H1 (cell line): ENCODE measurements at regions not wholly inside any gene's neighbourhood (a gene's known extent, or its start where the extent isn't known, plus 50 kb on each side); places are given as distances from the start of the nearest gene placed in this dataset.
A peak's percentile ranks its signal among the peaks of the same experiment; 100 is the strongest.

ENCODE experiments used
- CTCF ChIA-PET: fragments of 300-600 bp; sonication (Branson Sonifier 250); formaldehyde crosslinking; loops from one replicate; lab custom pipeline; 2021; ENCODE audit not compliant: partially characterized antibody; lab: Charles Lee
- POLR2A ChIA-PET: fragments of 300-600 bp; sonication (Branson Sonifier 250); formaldehyde crosslinking; loops from one replicate; lab custom pipeline; 2021; ENCODE audit warnings: inconsistent platforms; ENCODE audit not compliant: partially characterized antibody; lab: Charles Lee
- DNase-seq, 2 experiments: peaks; one replicate each; pipeline versions ENCODE4 v3.0.0 to v3.0.0-alpha.2; 2010 to 2022; ENCODE audit warnings: low spot score in 2 of 2, low read depth in 1 of 2, mixed read lengths in 1 of 2
- FAIRE-seq: peaks from 2 replicates; lab custom pipeline; 2011; peaks lifted over from hg19 to GRCh38; lab: Jason Lieb, UNC
- H2AFZ ChIP-seq: 2 replicates; pipeline ENCODE4 v1.8.1; 2012; ENCODE audit warnings: low read length, inconsistent platforms
- H2AK5ac ChIP-seq: 2 replicates; pipeline ENCODE4 v1.6.1; 2013; ENCODE audit warnings: low read depth, low read length
- H2BK120ac ChIP-seq: replicated peaks from 2 replicates; pipeline ENCODE3; 2013; ENCODE audit warnings: low read depth, low read length, inconsistent platforms
- H2BK12ac ChIP-seq: 2 replicates; pipeline ENCODE4 v1.6.1; 2013; ENCODE audit warnings: low read depth, low read length
- H2BK15ac ChIP-seq: 2 replicates; pipeline ENCODE4 v1.6.1; 2013; ENCODE audit warnings: low read length
- H2BK20ac ChIP-seq: 2 replicates; pipeline ENCODE4 v1.6.1; 2013; ENCODE audit warnings: low read length
- H2BK5ac ChIP-seq: 2 replicates; pipeline ENCODE4 v1.6.1; 2013; ENCODE audit warnings: low read depth, low read length
- H3K14ac ChIP-seq: 2 replicates; pipeline ENCODE4 v1.6.1; 2013; ENCODE audit warnings: inconsistent platforms; ENCODE audit not compliant: insufficient read length
- H3K18ac ChIP-seq: 2 replicates; pipeline ENCODE4 v1.6.1; 2013; ENCODE audit warnings: low read length; ENCODE audit errors: extremely low read depth
- H3K23ac ChIP-seq: 2 replicates; pipeline ENCODE4 v1.6.1; 2013; ENCODE audit warnings: inconsistent platforms; ENCODE audit not compliant: insufficient read length
- H3K23me2 ChIP-seq: 2 replicates; pipeline ENCODE4 v1.6.1; 2013; ENCODE audit warnings: low read depth, low read length
- H3K27ac ChIP-seq: 2 replicates; pipeline ENCODE4 v1.6.1; 2011; ENCODE audit warnings: low read depth, low read length, inconsistent platforms
- H3K27me3 ChIP-seq, 4 experiments: replicated peaks in 1 of 4; 1 replicate in 1 of 4; 2 replicates in 3 of 4; pipeline versions ENCODE4 v1.6.1 to v1.8.1; 2011 to 2013; ENCODE audit warnings: low read length in 3 of 4, mild to moderate bottlenecking in 3 of 4, inconsistent platforms in 2 of 4, mixed read lengths in 2 of 4, moderate library complexity in 1 of 4; ENCODE audit not compliant: control insufficient read depth in 3 of 4, insufficient read depth in 3 of 4; ENCODE audit errors: extremely low read depth in 1 of 4
- H3K36me3 ChIP-seq, 4 experiments: 2 replicates each; pipeline versions ENCODE4 v1.6.1 to v1.8.1; 2011 to 2013; ENCODE audit warnings: mild to moderate bottlenecking in 4 of 4, low read length in 3 of 4, moderate library complexity in 2 of 4, control low read depth in 1 of 4, inconsistent platforms in 1 of 4; ENCODE audit not compliant: insufficient read depth in 4 of 4, control insufficient read depth in 2 of 4
- H3K4ac ChIP-seq: replicated peaks from 2 replicates; pipeline ENCODE3; 2013; ENCODE audit warnings: low read length, low read depth, mixed read lengths, inconsistent platforms; ENCODE audit not compliant: insufficient read length
- H3K4me1 ChIP-seq, 4 experiments: replicated peaks in 1 of 4; 1 replicate in 1 of 4; 2 replicates in 3 of 4; pipeline versions ENCODE4 v1.6.1 to v1.8.1; 2011 to 2013; ENCODE audit warnings: low read length in 3 of 4, inconsistent platforms in 2 of 4, mixed read lengths in 1 of 4; ENCODE audit not compliant: insufficient read depth in 4 of 4, control insufficient read depth in 3 of 4
- H3K4me2 ChIP-seq, 2 experiments: 2 replicates each; pipeline versions ENCODE4 v1.6.1 to v1.8.1; 2011 to 2013; ENCODE audit warnings: low read depth in 2 of 2, low read length in 2 of 2, control low read depth in 1 of 2, inconsistent platforms in 1 of 2, mild to moderate bottlenecking in 1 of 2; ENCODE audit not compliant: insufficient read depth in 1 of 2
- H3K4me3 ChIP-seq, 4 experiments: fragments of 200-600, 300-600 bp in 1 of 4; sonication (generic), shearing (Covaris generic), sonication (Bioruptor Twin) in 1 of 4; 2 replicates each; pipeline versions ENCODE4 v1.5.1 to v1.8.1; 2011 to 2016; ENCODE audit warnings: low read length in 4 of 4, low read depth in 3 of 4, control low read depth in 2 of 4, inconsistent platforms in 2 of 4, mild to moderate bottlenecking in 2 of 4, mixed read lengths in 1 of 4, moderate library complexity in 1 of 4; ENCODE audit not compliant: insufficient read depth in 2 of 4; ENCODE audit errors: extremely low read depth in 1 of 4
- H3K56ac ChIP-seq: replicated peaks from 2 replicates; pipeline ENCODE3; 2013; ENCODE audit warnings: low read depth, mild to moderate bottlenecking, mixed read lengths, low read length, inconsistent platforms; ENCODE audit not compliant: insufficient read length
- H3K79me1 ChIP-seq: 2 replicates; pipeline ENCODE4 v1.6.1; 2013; ENCODE audit warnings: low read depth, low read length, control low read depth
- H3K79me2 ChIP-seq, 2 experiments: 2 replicates each; pipeline versions ENCODE4 v1.6.1 to v1.8.1; 2012 to 2013; ENCODE audit warnings: low read length in 2 of 2, mild to moderate bottlenecking in 2 of 2, inconsistent platforms in 1 of 2; ENCODE audit not compliant: insufficient read depth in 2 of 2, control insufficient read depth in 1 of 2
- H3K9ac ChIP-seq, 4 experiments: replicated peaks in 1 of 4; 1 replicate in 1 of 4; 2 replicates in 3 of 4; pipeline versions ENCODE4 v1.6.1 to v1.8.1; 2011 to 2013; ENCODE audit warnings: low read depth in 3 of 4, low read length in 3 of 4, control low read depth in 2 of 4, mild to moderate bottlenecking in 2 of 4, moderate library complexity in 2 of 4, inconsistent platforms in 1 of 4; ENCODE audit errors: extremely low read depth in 1 of 4
- H3K9me3 ChIP-seq, 2 experiments: 2 replicates each; pipeline versions ENCODE4 v1.6.1 to v1.8.1; 2012 to 2013; ENCODE audit warnings: mild to moderate bottlenecking in 2 of 2, moderate library complexity in 2 of 2, control low read depth in 1 of 2, inconsistent platforms in 1 of 2, low read depth in 1 of 2, low read length in 1 of 2, mixed read lengths in 1 of 2; ENCODE audit not compliant: insufficient read depth in 2 of 2
- H4K20me1 ChIP-seq, 2 experiments: replicated peaks in 1 of 2; 2 replicates each; pipeline versions ENCODE3 to v1.8.1; 2011 to 2013; ENCODE audit warnings: inconsistent platforms in 2 of 2, low read length in 2 of 2, mild to moderate bottlenecking in 1 of 2; ENCODE audit not compliant: insufficient read depth in 2 of 2, control insufficient read depth in 1 of 2
- H4K5ac ChIP-seq: 2 replicates; pipeline ENCODE4 v1.6.1; 2013; ENCODE audit warnings: low read length, low read depth, mixed read lengths, inconsistent platforms; ENCODE audit not compliant: insufficient read length
- H4K8ac ChIP-seq: 2 replicates; pipeline ENCODE4 v1.8.0; 2013; ENCODE audit warnings: mild to moderate bottlenecking, moderate library complexity, low read length, inconsistent platforms; ENCODE audit not compliant: insufficient read depth; ENCODE audit errors: extremely low read depth
- H4K91ac ChIP-seq: replicated peaks from 2 replicates; pipeline ENCODE3; 2013; ENCODE audit warnings: low read length, mixed read lengths, inconsistent platforms; ENCODE audit not compliant: insufficient read length
- BACH1 ChIP-seq: IDR thresholded peaks from 2 replicates; pipeline ENCODE4 v1.6.1; 2012; ENCODE audit warnings: low read length, improper control_type of control experiment
- CBX5 ChIP-seq: fragments of 300-800, 300-1000 bp; sonication (generic); IDR thresholded peaks from 2 replicates; pipeline ENCODE4 v1.7.1; 2016; ENCODE audit warnings: antibody characterized with exemption, low read length, low read depth
- CTBP2 ChIP-seq: IDR thresholded peaks from 2 replicates; pipeline ENCODE4 v1.7.0; 2011; ENCODE audit warnings: borderline replicate concordance, mild to moderate bottlenecking, moderate library complexity, mixed read lengths, low read length; ENCODE audit not compliant: insufficient read depth, insufficient read length
- CTCF ChIP-seq, 3 experiments: IDR thresholded peaks; 1 replicate in 2 of 3; 2 replicates in 1 of 3; pipeline versions ENCODE4 v1.5.1 to v1.6.1; 2011; ENCODE audit warnings: low read length in 3 of 3, mild to moderate bottlenecking in 3 of 3, inconsistent platforms in 2 of 3, low read depth in 1 of 3, moderate library complexity in 1 of 3; ENCODE audit not compliant: insufficient read depth in 1 of 3; ENCODE audit errors: control extremely low read depth in 1 of 3
- EP300 ChIP-seq, 2 experiments: IDR thresholded peaks; 1 replicate in 1 of 2; 2 replicates in 1 of 2; pipeline ENCODE4 v1.6.1; 2011 to 2012; ENCODE audit warnings: low read depth in 2 of 2, low read length in 2 of 2, mild to moderate bottlenecking in 2 of 2, borderline replicate concordance in 1 of 2, inconsistent platforms in 1 of 2, moderate library complexity in 1 of 2
- KDM1A ChIP-seq: fragments of 200-600, 300-600 bp; sonication (generic); IDR thresholded peaks from 2 replicates; pipeline ENCODE4 v1.7.1; 2016; ENCODE audit warnings: mild to moderate bottlenecking, low read length, borderline replicate concordance
- NRF1 ChIP-seq: IDR thresholded peaks from 2 replicates; pipeline ENCODE4 v1.6.1; 2011; ENCODE audit warnings: mild to moderate bottlenecking, low read depth, low read length, improper control_type of control experiment
- RNF2 ChIP-seq: fragments of 200-900, 300-1000 bp; sonication (generic); IDR thresholded peaks from 2 replicates; pipeline ENCODE4 v1.7.1; 2016; ENCODE audit warnings: borderline replicate concordance, low read depth, mild to moderate bottlenecking, antibody characterized with exemption, low read length; ENCODE audit not compliant: poor library complexity, severe bottlenecking; ENCODE audit errors: missing control alignments
- SIN3A ChIP-seq, 2 experiments: IDR thresholded peaks in 1 of 2; conservative IDR thresholded peaks in 1 of 2; 2 replicates each; pipeline ENCODE4 v1.6.1; 2011 to 2012; ENCODE audit warnings: low read length in 2 of 2, improper control_type of control experiment in 1 of 2, low read depth in 1 of 2, mild to moderate bottlenecking in 1 of 2
- TCF12 ChIP-seq: IDR thresholded peaks from 2 replicates; pipeline ENCODE4 v1.6.1; 2011; ENCODE audit warnings: low read depth, mild to moderate bottlenecking, low read length
- WGBS, 2 experiments: shearing (Covaris generic) in 1 of 2; methylation state at CpG; one replicate each; pipeline versions ENCODE4 v1.1.6 to v1.1.7; 2013 to 2015; ENCODE audit warnings: low lambda C conversion rate in 2 of 2, mixed read lengths in 2 of 2, inconsistent platforms in 1 of 2, low coverage in 1 of 2, missing lambda C conversion rate in 1 of 2; ENCODE audit not compliant: insufficient replicate concordance in 2 of 2, insufficient coverage in 1 of 2, insufficient read length in 1 of 2; ENCODE audit errors: extremely low coverage in 1 of 2, missing lambda C conversion rate in 1 of 2; 5-methylcytosine and 5-hydroxymethylcytosine counted together

- Histone ChIP-seq H3K4me2 (no peak overlapping the region), H3K79me2 (no peaks in the 10 kb centered on the region), H2AFZ (peak overlapping the region; percentile 26; the same call in 1 of the 2 replicates), H3K4me1 (no peaks in the 10 kb centered on the region), H3K18ac (no peak overlapping the region), H2BK5ac (no peak overlapping the region), H3K23ac (no peak overlapping the region), H3K9me3 (no peaks in the 10 kb centered on the region), H2BK15ac (no peak overlapping the region), H4K5ac (no peak overlapping the region), H3K36me3 (no peaks in the 10 kb centered on the region), H3K23me2 (no peaks in the 10 kb centered on the region), H4K8ac (no peak overlapping the region), H3K4ac (no peak overlapping the region), H3K56ac (no peak overlapping the region), H2BK12ac (no peak overlapping the region), H3K79me1 (no peaks in the 10 kb centered on the region), H4K91ac (no peak overlapping the region), H3K14ac (no peak overlapping the region), H2BK20ac (no peak overlapping the region), H4K20me1 (no peaks in the 10 kb centered on the region), H3K9ac (no peak overlapping the region), H3K27ac (no peak overlapping the region), H2AK5ac (no peak overlapping the region), H3K4me3 (no peak overlapping the region), H3K27me3 (no peaks in the 10 kb centered on the region), H2BK120ac (no peak overlapping the region)
- DNase-seq = no peak
- WGBS, 2 experiments = 29% methylated on average over 4 of the region's 4 CpGs; no CpG with 5 or more reads in 1 of the 2 experiments
- no peak for FAIRE-seq
- CTCF ChIA-PET = interaction anchor here (0.6 to 1.7 kb wide), 11 partner anchors 7 to 651 kb away, joined by 3 to 6 read pairs (median 3); no protein-coding TSS in a partner anchor
- POLR2A ChIA-PET = no interaction called here
- no peak for TF ChIP-seq SIN3A (conservative IDR thresholded peaks at IDR 0.05 in 1 of 2, IDR thresholded peaks at IDR 0.05 in 1 of 2; ENCODE audit: low read depth in 1 of 2, low read length in 2 of 2)
- peak; percentile 14 to 20 (median 14); a peak in 3 of 4 replicates for TF ChIP-seq CTCF (IDR thresholded peaks at IDR 0.05; ENCODE audit: control extremely low read depth in 1 of 3, insufficient read depth in 1 of 3, low read depth in 1 of 3, low read length in 3 of 3)
- TF ChIP-seq CTBP2 = no peak
- no peak for TF ChIP-seq BACH1
- no peak for TF ChIP-seq RNF2
- no peak for TF ChIP-seq KDM1A
- TF ChIP-seq EP300 (IDR thresholded peaks at IDR 0.05; ENCODE audit: borderline replicate concordance in 1 of 2, low read depth in 2 of 2, low read length in 2 of 2) = no peak
- no peak for TF ChIP-seq NRF1
- TF ChIP-seq TCF12 = no peak
- TF ChIP-seq CBX5 = no peak
Observed at GRCh38 chr12:105502426-105502930, 172.0 kb downstream of the C12orf75 start.
